ENCODE measurements at regions not wholly inside any gene's neighbourhood (a gene's known extent, or its start where the extent isn't known, plus 50 kb on each side); places are given as distances from the start of the nearest gene placed in this dataset.

DNA sequence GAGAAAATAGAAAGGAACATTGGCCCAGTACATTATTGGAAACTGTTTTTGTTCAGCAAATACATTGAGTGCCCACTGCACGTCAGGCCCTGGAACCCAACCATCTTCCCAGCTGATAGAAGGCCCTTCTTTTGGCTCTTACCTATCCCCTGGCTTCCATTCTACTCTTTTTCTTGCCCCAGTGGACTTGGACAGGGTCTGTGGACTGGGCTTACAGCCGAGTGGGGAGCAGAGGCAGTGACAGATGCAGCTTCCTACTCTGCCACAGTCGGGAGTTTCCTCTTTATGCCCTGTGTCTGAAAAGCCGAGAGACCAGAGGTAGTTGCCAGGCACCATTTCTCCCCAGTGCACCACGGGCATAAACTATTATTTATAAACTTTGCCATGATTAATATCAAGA lies 70.4 kb downstream of the ARHGAP35 start:
- ATAC-seq (ENCODE audit: insufficient number of reproducible peaks, low FRiP score, low read depth) = no peak
- Histone ChIP-seq H3K4me3 (no peak overlapping the region), H3K9me3 (no peaks in the 10 kb centered on the region), H3K27ac (peak overlapping the region; percentile 52 to 69), H3K27me3 (replicated peaks; ENCODE audit: insufficient read depth) (no peaks in the 10 kb centered on the region), H3K36me3 (no peaks in the 10 kb centered on the region), H3K4me1 (ENCODE audit: control insufficient read depth in 1 of 2, low read depth in 2 of 2) (peaks cover 62 to 79% of the 10 kb centered on the region in 2 donors)
- no peak for DNase-seq (ENCODE audit: low spot score)
- TF ChIP-seq, protein P1, sequence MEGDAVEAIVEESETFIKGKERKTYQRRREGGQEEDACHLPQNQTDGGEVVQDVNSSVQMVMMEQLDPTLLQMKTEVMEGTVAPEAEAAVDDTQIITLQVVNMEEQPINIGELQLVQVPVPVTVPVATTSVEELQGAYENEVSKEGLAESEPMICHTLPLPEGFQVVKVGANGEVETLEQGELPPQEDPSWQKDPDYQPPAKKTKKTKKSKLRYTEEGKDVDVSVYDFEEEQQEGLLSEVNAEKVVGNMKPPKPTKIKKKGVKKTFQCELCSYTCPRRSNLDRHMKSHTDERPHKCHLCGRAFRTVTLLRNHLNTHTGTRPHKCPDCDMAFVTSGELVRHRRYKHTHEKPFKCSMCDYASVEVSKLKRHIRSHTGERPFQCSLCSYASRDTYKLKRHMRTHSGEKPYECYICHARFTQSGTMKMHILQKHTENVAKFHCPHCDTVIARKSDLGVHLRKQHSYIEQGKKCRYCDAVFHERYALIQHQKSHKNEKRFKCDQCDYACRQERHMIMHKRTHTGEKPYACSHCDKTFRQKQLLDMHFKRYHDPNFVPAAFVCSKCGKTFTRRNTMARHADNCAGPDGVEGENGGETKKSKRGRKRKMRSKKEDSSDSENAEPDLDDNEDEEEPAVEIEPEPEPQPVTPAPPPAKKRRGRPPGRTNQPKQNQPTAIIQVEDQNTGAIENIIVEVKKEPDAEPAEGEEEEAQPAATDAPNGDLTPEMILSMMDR (IDR thresholded peaks at IDR 0.05) = no peak

- TF ChIP-seq, protein P1 (IDR thresholded peaks at IDR 0.05) = no peak
- ATAC-seq (ENCODE audit: insufficient number of reproducible peaks, low FRiP score, low read depth) = no peak
- DNase-seq (ENCODE audit: low spot score) = no peak
- H3K4me3 ChIP-seq = no peak overlapping the region
- H3K27ac ChIP-seq = peak overlapping the region; percentile 61 to 69
- H3K4me1 ChIP-seq (ENCODE audit: control insufficient read depth in 1 of 2, low read depth in 2 of 2) = peaks cover 52 to 68% of the 10 kb centered on the region in 2 donors
- no peaks in the 10 kb centered on the region for H3K36me3 ChIP-seq
- H3K9me3 ChIP-seq = no peaks in the 10 kb centered on the region
- no peaks in the 10 kb centered on the region for H3K27me3 ChIP-seq (replicated peaks; ENCODE audit: insufficient read depth)
These were observed 71.5 kb downstream of the ARHGAP35 start for GRCh38 chr19:46932346-46932745.

DNA sequence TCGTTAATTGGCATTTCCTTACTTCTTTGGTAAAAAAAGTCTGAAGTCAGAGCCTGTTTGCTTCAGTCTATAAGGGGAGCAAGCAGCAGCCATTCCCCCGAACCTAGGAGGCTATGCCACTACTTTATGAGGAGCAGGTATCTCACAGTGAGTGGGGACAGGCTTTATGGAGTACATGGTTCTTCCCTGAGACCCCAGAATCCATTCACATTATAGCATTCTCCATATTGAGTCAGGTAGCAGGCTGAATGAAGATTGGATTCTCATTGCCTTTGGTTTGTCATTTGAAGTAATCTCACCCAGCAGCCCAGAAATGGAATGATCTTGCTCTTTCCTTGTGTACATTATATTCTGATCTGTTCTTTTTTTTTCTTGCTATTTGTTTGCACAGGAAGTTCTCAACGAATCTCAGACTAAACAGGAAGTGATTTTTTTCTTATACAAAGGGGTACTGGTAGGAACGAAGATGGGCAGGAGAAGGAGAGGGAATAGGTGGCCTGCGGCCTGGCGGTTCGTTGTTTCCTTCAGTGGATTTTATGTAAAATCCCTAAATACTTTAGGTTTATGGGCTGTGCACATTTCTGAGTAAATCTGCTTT lies 74.4 kb downstream of the ARHGAP35 start:
- ATAC-seq (ENCODE audit: insufficient number of reproducible peaks, low FRiP score, low read depth) = no peak
- DNase-seq (ENCODE audit: low spot score) = no peak
- Histone ChIP-seq H3K36me3 (no peaks in the 10 kb centered on the region), H3K9me3 (no peaks in the 10 kb centered on the region), H3K27me3 (replicated peaks; ENCODE audit: insufficient read depth) (no peaks in the 10 kb centered on the region), H3K4me3 (no peak overlapping the region), H3K27ac (no peak overlapping the region), H3K4me1 (ENCODE audit: control insufficient read depth in 1 of 2, low read depth in 2 of 2) (peaks cover 34 to 42% of the 10 kb centered on the region in 2 donors)
- TF ChIP-seq, protein P1 (IDR thresholded peaks at IDR 0.05) = no peak

DNA sequence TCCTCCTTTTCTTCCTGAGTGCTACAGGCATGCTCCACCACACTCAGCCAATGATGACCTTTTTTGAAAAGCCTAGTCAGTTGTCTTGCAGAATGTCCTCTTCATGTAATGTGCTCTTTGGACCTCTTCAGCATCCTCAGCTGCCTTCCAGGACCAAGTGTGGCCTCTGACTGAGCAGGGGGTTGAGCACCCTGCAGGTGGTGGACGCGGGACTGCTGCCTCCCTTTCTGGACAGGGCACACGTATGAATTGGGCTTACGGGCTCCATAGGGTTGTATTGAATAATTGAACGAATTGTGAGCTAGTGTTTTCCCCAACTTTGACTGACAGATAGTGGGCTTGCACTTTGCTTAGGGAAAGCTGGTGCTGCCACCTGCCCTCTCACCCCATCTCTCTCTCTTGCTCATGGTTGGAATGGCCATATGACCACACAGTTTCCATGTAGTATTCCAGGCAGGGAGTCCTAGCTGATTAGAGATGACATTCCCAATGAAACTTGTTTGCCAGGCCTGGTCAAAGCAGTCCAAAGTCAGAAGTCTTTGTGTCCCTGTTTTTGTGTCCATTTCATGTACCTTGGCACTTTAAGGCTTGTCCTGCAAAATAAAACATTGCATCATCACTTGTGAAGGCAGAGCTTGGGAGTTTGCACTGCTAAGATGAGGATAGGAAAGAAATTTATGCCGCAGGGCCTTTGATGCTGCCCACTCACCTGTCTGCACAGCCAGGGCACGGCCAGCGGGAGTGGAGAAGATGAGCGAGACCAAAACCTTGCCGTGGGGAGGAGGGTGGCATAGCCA lies 76.3 kb upstream of the NPAS1 start:
- H3K9me3 ChIP-seq = no peaks in the 10 kb centered on the region
- ATAC-seq (ENCODE audit: insufficient number of reproducible peaks, low FRiP score, low read depth) (no peak), DNase-seq (ENCODE audit: low spot score) (no peak)
- no peaks in the 10 kb centered on the region for H3K27me3 ChIP-seq (replicated peaks; ENCODE audit: insufficient read depth)
- TF ChIP-seq, protein P1 (IDR thresholded peaks at IDR 0.05) = no peak
- no peaks in the 10 kb centered on the region for H3K36me3 ChIP-seq
- peaks cover 28 to 63% of the 10 kb centered on the region in 2 donors for H3K4me1 ChIP-seq (ENCODE audit: control insufficient read depth in 1 of 2, low read depth in 2 of 2)
- H3K4me3 ChIP-seq = no peak overlapping the region
- peak overlapping the region; percentile 88 to 90 for H3K27ac ChIP-seq

GRCh38 chr19:46944123-46944748 lies 75.4 kb upstream of the NPAS1 start:
- peaks cover 28 to 64% of the 10 kb centered on the region in 2 donors for H3K4me1 ChIP-seq (ENCODE audit: control insufficient read depth in 1 of 2, low read depth in 2 of 2)
- no peaks in the 10 kb centered on the region for H3K36me3 ChIP-seq
- TF ChIP-seq, protein P1 (IDR thresholded peaks at IDR 0.05) = no peak
- H3K9me3 ChIP-seq = no peaks in the 10 kb centered on the region
- ATAC-seq (ENCODE audit: insufficient number of reproducible peaks, low FRiP score, low read depth) (no peak), DNase-seq (ENCODE audit: low spot score) (no peak)
- H3K4me3 ChIP-seq = peak overlapping the region; percentile 56
- H3K27me3 ChIP-seq (replicated peaks; ENCODE audit: insufficient read depth) = no peaks in the 10 kb centered on the region
- H3K27ac ChIP-seq = peak overlapping the region; percentile 88 to 90

All from thoracic aorta (tissue), 2 donors.